GM21737 (cell line): ENCODE measurements at regions not wholly inside any gene's neighbourhood (a gene's known extent, or its start where the extent isn't known, plus 50 kb on each side); places are given as distances from the start of the nearest gene placed in this dataset.

Source experiments
- ATAC-seq: cut with Tn5 transposase; IDR thresholded peaks from one replicate; pipeline ENCODE4 v1.9.1; 2021; ENCODE audit warnings: mild to moderate bottlenecking, moderate library complexity; ENCODE audit not compliant: unreplicated experiment

GRCh38 chr13:104782741-104783140 lies 1716.5 kb upstream of the SLC10A2 start:
- no peak for ATAC-seq

- no peak for ATAC-seq
These were observed 1713.2 kb upstream of the SLC10A2 start for GRCh38 chr13:104779311-104779993.

GRCh38 chr13:104773775-104774174 lies 1707.6 kb upstream of the SLC10A2 start:
- ATAC-seq, result no peak

DNA sequence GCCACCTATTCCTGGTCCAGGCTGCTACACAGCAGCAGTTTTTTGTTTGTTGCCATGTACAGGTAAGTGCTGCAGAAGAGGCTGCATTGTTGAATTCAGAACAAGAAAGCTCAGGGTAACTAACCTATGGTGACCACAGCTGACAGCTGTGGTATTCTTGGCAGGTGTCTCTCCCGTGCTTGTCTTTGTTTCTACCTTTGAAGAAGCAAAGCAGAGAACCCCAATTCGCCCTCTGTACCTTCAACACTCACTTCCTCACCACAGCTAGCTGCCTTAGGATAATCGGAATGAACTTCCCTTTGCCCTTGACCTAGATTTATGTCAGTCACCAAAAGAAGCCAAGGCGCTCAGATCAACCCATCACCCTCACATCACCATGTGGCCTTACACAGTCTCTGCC lies 1703.3 kb upstream of the SLC10A2 start:
- ATAC-seq, result no peak

GRCh38 chr13:104766319-104766718 lies 1700.1 kb upstream of the SLC10A2 start:
- no peak for ATAC-seq

DNA sequence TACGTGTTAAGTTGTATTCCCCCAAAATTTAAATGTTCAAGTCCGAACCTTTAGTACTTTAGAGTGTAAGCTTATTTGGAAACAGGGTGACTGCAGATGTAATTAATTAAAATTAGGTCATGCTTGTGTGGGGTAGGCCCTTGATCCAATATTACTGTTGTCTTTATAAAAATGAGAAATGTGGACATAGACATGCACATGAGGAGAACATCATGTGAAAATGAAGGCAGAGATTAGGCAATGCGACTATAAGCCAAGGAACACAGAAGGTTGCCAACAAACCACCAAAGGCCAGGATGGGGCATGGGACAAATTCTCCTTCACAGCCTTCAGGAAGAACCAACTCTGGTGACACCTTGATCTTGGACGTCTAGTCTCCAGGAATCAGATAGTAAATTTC lies 1698.4 kb upstream of the SLC10A2 start:
- ATAC-seq, result no peak

GRCh38 chr13:104759069-104759468 lies 1692.9 kb upstream of the SLC10A2 start:
- no peak for ATAC-seq

DNA sequence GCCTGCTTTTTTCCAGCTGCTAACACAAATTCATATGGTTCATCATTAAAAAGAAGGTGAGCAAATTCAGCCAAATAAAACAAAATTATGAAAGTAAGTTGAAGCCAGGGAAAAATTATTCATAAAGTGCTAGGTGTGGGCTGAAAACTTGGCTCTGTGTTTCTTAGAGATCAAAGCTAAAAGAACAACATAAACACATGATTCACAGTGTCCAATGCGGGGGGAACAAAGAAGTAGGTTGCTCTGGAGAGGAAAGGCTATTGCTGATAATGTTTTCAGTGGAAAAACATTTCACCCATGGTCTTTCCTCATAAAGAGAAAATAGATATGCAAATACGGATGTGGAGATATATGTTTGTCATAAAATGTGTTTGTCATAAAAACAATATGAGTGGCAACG lies 1691.5 kb upstream of the SLC10A2 start:
- no peak for ATAC-seq

DNA sequence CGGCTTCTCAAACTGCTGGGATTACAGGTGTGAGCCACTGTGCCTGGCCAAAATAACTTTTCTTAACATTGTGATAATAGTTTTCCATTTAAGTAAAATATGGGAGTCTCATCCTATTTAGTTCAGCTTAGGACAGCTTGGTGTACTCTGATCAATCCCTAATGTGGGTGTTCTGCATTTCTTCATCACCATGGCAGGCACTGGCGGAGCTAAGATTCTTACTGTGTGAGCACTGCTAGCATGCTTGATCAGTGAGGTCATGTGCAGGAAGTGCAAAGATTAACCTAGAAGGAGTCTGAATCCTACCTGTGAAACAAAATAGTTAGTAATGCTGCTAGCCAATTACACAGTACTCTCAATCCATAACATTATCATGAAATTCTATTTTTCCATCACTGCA lies 1684.2 kb upstream of the SLC10A2 start:
- no peak for ATAC-seq

DNA sequence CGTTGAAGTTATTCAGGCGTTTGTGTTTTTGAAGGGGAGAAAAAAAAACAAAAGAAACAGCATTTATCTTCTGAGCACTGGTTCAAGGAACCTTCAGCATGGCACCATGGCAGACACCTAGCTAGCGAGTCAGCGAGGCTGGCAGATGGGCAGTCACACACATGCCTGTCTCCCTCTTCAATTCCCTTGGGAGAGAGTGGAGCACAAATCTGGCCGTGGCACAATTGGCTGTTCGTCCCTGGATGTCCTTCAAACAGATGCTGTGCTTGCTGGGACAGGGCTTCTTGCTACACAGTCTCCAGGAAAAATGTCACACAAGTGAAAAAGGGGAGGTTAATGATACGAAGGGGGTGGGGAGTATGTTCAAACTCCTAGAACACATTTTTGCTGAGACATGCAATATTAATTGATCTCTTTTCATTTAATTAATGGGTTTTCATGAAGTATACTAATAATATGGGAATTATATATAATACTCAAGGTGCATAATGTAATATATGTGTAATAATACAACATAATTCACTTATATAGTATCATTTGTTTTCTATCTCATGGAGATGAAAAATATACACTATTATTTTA lies 1674.5 kb upstream of the SLC10A2 start:
- no peak for ATAC-seq

- ATAC-seq, result no peak
These were observed 1671.5 kb upstream of the SLC10A2 start for GRCh38 chr13:104737713-104738112.

DNA sequence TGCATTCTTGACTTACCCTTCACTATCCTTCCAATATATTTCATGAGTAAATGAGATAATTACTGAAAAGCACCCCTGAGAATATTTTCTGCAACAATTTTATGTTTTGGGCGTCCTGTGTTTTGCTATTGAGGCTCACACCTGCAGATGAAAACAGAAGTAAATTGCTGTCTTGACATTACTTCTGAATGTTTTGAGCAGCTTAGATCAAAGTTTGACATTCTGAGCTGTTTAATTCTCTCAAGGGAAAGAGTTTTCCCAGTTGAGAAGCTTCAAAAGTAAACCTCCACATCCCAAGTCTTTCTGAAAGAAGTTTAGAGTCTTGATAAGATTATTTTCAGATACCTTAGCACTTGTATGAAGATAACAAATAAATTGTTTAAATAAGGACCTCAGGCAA lies 1667.2 kb upstream of the SLC10A2 start:
- no peak for ATAC-seq

DNA sequence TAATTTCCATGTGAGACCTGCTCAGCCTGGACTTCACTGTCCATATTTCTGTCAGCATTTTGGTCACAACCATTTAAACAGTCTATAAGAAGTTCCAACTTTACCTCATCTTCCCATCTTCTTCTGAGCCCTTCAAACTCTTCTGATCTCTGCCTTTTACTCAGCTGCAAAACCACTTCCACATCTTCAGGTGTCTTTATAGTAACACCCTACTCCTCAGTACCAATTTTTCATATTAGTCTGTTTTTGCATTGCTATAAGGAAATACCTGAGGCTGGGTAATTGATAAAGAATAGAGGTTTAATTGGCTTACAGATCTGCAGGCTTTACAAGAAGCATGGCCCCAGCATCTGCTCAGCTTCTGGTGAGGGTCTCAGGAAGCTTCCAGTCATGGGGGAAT lies 1648.9 kb upstream of the SLC10A2 start:
- no peak for ATAC-seq

GRCh38 chr13:104705031-104705750 lies 1639.0 kb upstream of the SLC10A2 start:
- ATAC-seq, result no peak

GRCh38 chr13:104701591-104701990 lies 1635.4 kb upstream of the SLC10A2 start:
- no peak for ATAC-seq

DNA sequence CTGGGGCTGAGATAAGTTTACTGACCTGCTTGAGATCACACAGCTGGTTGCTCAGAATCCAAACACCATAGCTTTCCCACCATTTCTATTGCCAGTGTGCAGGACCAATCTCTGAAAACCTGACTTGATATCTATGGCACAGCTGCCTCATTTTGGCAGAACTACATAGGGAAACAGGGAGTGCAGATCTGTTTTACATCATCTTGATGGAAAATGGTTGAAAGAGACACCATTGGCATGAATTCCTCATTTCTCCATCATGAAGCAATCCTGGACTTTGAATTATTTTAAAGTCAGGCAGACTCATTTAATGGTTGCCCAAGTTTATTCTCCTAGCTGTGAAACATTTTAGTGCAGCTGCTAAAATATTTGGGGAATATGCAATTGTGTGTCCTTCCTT lies 1628.2 kb upstream of the SLC10A2 start:
- ATAC-seq, result no peak

- no peak for ATAC-seq
These were observed 1626.9 kb upstream of the SLC10A2 start for GRCh38 chr13:104693126-104693525.

GRCh38 chr13:104691767-104692467 lies 1625.7 kb upstream of the SLC10A2 start:
- ATAC-seq, result no peak

DNA sequence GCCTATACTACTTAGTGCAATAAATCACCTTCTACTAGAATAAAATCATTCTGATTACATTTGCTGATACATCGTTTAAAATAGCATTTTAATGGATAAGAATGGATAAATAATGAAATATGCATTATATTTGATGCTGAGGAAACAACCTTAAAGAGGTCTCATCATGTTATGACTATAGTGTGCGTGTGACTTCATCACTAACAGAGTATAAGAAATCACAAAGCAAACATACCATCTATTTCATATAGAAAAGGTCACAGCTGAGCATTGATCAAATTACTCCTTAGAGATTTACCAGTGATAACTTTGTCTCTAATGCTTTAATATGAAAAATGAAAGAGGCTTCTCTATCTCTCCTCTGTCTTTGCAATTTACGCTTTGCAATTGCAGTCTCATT lies 1620.3 kb upstream of the SLC10A2 start:
- no peak for ATAC-seq

GRCh38 chr13:104683789-104684188 lies 1617.6 kb upstream of the SLC10A2 start:
- no peak for ATAC-seq

DNA sequence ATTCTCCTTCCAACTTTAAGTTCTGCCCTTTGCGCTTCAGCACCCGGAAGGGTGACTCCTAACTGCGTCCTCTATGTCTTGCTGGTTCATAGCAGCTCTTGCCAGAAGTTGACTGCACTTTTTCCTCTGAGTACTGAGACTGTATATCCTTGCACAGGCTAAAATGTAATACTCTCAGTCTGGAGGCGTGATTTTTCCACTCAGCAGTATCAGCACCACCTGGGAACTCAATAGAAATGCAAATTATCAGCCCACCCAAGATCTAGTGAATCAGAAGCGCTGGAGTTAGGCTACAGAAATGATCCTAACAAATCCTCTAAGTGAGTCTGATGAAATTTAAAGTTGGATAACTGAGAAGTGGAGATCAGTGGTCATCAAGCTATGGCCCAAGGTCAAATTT lies 1611.9 kb upstream of the SLC10A2 start:
- no peak for ATAC-seq

GRCh38 chr13:104671901-104672300 lies 1605.7 kb upstream of the SLC10A2 start:
- ATAC-seq, result no peak
